Kidney epithelial cell (primary cell): ENCODE measurements at regions not wholly inside any gene's neighbourhood (a gene's known extent, or its start where the extent isn't known, plus 50 kb on each side); places are given as distances from the start of the nearest gene placed in this dataset.
"Not testable (repeated sequence)": the region's sequence is repeated elsewhere in the genome, so short reads cannot be mapped to it uniquely, and the experiment has no call there.

Experiments
- DNase-seq: peaks from one replicate; pipeline ENCODE4 v3.0.0-alpha.2; 2010; ENCODE audit warnings: low read depth
- H3K27me3 ChIP-seq: 2 replicates; pipeline ENCODE4 v1.6.0; 2011; ENCODE audit warnings: low read length; ENCODE audit not compliant: control insufficient read depth, insufficient read depth
- H3K36me3 ChIP-seq: 2 replicates; pipeline ENCODE4 v1.5.1; 2011; ENCODE audit warnings: low read length; ENCODE audit not compliant: control insufficient read depth, insufficient read depth
- H3K4me3 ChIP-seq: 2 replicates; pipeline ENCODE4 v1.5.1; 2011; ENCODE audit warnings: low read depth, mild to moderate bottlenecking, control low read depth, low read length
- TF ChIP-seq, protein P1 (sequence below): IDR thresholded peaks from 2 replicates; pipeline ENCODE4 v1.5.1; 2011; ENCODE audit warnings: mild to moderate bottlenecking, moderate library complexity, low read length, control low read depth, inconsistent platforms; ENCODE audit not compliant: insufficient read depth, poor library complexity, severe bottlenecking

DNA sequence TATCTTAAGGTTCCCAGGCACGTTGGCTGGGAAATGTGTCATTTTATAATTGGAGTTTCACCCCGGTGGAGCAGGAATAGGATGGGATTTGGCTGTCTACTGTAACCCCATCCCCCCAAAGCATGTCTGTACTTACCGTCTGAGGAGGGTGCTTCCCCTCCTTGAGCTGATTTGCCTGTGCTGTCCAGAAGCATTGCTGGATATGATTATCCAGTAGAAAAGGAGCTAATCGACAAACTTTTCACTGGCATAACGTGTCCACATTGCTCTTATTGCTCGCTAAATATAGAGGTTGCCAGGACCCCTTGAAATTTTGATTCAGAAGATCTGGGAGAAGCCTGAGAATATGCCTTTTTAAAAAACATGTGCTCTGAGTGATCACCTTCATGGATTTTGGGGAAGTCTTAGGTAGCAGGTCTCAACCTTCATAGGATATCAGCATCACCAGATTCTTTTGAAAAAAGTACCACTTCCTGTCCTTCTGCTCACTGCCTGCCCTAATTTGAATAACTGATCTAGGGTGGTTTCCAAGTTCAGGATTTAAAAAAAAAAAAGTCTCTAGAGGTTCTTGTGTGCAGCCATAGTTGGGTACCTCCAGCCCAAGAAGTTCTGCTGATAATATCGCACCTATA lies 80.4 kb upstream of the KCNA1 start:
- no peak for DNase-seq
- TF ChIP-seq, protein P1, sequence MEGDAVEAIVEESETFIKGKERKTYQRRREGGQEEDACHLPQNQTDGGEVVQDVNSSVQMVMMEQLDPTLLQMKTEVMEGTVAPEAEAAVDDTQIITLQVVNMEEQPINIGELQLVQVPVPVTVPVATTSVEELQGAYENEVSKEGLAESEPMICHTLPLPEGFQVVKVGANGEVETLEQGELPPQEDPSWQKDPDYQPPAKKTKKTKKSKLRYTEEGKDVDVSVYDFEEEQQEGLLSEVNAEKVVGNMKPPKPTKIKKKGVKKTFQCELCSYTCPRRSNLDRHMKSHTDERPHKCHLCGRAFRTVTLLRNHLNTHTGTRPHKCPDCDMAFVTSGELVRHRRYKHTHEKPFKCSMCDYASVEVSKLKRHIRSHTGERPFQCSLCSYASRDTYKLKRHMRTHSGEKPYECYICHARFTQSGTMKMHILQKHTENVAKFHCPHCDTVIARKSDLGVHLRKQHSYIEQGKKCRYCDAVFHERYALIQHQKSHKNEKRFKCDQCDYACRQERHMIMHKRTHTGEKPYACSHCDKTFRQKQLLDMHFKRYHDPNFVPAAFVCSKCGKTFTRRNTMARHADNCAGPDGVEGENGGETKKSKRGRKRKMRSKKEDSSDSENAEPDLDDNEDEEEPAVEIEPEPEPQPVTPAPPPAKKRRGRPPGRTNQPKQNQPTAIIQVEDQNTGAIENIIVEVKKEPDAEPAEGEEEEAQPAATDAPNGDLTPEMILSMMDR, result no peak
- Histone ChIP-seq H3K36me3 (no peaks in the 10 kb centered on the region), H3K27me3 (no peaks in the 10 kb centered on the region), H3K4me3 (no peak overlapping the region)

DNA sequence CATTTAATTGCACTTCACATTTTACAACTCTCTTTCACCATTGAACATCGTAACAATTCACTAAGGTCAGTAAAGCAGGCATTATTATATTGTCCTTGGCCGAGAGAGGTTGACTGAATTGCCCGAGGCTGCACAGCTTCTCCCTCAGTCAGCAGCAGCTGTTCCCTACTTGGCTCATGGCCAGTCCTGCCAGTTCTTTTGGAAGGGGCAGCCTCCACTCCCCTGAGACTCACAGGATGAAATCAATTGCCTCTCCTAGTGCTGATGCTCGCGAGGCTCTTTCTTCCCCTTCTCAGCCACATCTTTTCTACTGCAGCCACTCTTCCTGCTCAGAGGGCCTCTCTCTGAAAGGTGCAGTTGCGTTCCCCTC lies 79.9 kb upstream of the KCNA1 start:
- no peak for DNase-seq

DNA sequence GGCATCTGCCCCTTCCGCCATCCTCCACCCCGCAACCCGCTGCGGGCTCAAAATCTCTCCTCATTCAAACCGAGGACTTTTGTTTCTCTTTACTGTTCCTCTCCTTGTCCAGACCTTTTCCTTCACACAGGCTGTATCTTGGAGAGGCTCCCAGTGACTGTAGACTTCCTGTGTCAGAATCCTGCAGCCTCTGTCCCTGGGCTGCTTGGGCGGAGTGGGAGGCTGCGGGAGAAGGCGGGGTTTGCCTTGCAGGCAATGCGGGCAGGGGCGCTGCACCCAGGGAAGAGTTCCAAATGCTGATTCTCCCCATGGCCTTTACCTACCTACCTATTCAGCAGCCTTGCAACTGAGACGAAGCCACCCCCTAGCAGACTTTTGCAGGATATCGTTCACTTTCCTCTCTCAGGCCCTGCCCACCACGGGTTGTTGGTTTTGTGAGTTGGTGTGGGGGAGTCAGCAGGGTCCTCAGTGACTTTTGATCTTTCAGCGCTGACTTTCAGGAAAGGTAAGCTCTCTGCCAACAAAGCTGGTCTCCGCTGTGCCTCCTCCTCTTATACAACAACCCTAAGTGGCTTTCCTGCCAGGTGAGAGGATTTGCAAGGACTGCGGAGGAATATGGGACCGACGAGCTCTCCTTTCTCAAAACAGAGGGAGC lies 79.0 kb upstream of the KCNA1 start:
- no peak overlapping the region for H3K4me3 ChIP-seq
- no peaks in the 10 kb centered on the region for H3K27me3 ChIP-seq
- TF ChIP-seq, protein P1, result no peak
- DNase-seq, result no peak
- H3K36me3 ChIP-seq, result no peaks in the 10 kb centered on the region

More for the DNA sequence above, 79.9 kb upstream of the KCNA1 start:
- no peaks in the 10 kb centered on the region for H3K36me3 ChIP-seq
- TF ChIP-seq, protein P1, result no peak
- no peaks in the 10 kb centered on the region for H3K27me3 ChIP-seq
- no peak overlapping the region for H3K4me3 ChIP-seq

- no peak for DNase-seq
- no peak overlapping the region for H3K4me3 ChIP-seq
- H3K27me3 ChIP-seq, result no peaks in the 10 kb centered on the region
- H3K36me3 ChIP-seq, result no peaks in the 10 kb centered on the region
- TF ChIP-seq, protein P1, result no peak
These were observed 76.7 kb upstream of the KCNA1 start for GRCh38 chr12:4833053-4833452.

- TF ChIP-seq, protein P1, result no peak
- Histone ChIP-seq H3K4me3 (no peak overlapping the region), H3K36me3 (no peaks in the 10 kb centered on the region), H3K27me3 (no peaks in the 10 kb centered on the region)
- no peak for DNase-seq
These were observed 76.2 kb upstream of the KCNA1 start for GRCh38 chr12:4833524-4833923.

DNA sequence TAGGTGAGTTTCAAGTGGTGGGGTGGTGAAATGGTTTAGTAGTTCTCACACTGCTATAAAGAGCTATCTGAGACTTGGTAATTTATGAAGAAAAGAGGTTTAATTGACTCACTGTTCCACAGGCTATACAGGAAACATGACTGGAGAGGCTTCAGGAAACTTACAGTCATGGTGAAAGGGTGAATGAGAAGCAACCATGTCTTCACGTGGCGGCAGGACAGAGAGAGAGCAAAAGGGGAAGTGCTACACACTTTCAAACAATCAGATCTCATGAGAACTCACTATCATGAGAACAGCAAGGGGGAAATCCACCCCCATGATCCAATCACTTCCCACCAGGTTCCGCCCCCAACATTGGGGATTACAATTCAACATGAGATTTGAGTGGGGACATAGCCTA lies 67.3 kb upstream of the KCNA1 start:
- not testable (repeated sequence) for DNase-seq, H3K27me3 ChIP-seq, H3K36me3 ChIP-seq, H3K4me3 ChIP-seq
